PFSK-1 (cell line): ENCODE measurements at regions not wholly inside any gene's neighbourhood (a gene's known extent, or its start where the extent isn't known, plus 50 kb on each side); places are given as distances from the start of the nearest gene placed in this dataset.

Source experiments
- FOXP2 ChIP-seq: optimal IDR thresholded peaks from 2 replicates; pipeline ENCODE3; 2011; ENCODE audit warnings: borderline replicate concordance, control low read depth, inconsistent platforms; ENCODE audit not compliant: insufficient read depth; ENCODE audit errors: extremely low read length, extremely low read depth
- POLR2AphosphoS5 ChIP-seq: IDR thresholded peaks from 2 replicates; pipeline ENCODE4 v1.6.1; 2012; ENCODE audit warnings: low read depth, mild to moderate bottlenecking, control low read depth, low read length, moderate library complexity
- SIN3A ChIP-seq: IDR thresholded peaks from 2 replicates; pipeline ENCODE4 v1.6.1; 2012; ENCODE audit warnings: mild to moderate bottlenecking, low read length, moderate library complexity, borderline replicate concordance; ENCODE audit not compliant: insufficient read depth
- TAF1 ChIP-seq: IDR thresholded peaks from 2 replicates; pipeline ENCODE4 v1.6.1; 2012; ENCODE audit warnings: low read length, control low read depth, borderline replicate concordance; ENCODE audit not compliant: insufficient read depth
- TF ChIP-seq, protein P1 (sequence below), 2 experiments: IDR thresholded peaks; 2 replicates each; pipeline versions ENCODE4 v1.6.1 to v1.8.0; 2011 to 2012; ENCODE audit warnings: low read depth in 2 of 2, low read length in 2 of 2, control low read depth in 1 of 2, inconsistent platforms in 1 of 2, mild to moderate bottlenecking in 1 of 2, moderate library complexity in 1 of 2; ENCODE audit not compliant: insufficient read depth in 1 of 2

DNA sequence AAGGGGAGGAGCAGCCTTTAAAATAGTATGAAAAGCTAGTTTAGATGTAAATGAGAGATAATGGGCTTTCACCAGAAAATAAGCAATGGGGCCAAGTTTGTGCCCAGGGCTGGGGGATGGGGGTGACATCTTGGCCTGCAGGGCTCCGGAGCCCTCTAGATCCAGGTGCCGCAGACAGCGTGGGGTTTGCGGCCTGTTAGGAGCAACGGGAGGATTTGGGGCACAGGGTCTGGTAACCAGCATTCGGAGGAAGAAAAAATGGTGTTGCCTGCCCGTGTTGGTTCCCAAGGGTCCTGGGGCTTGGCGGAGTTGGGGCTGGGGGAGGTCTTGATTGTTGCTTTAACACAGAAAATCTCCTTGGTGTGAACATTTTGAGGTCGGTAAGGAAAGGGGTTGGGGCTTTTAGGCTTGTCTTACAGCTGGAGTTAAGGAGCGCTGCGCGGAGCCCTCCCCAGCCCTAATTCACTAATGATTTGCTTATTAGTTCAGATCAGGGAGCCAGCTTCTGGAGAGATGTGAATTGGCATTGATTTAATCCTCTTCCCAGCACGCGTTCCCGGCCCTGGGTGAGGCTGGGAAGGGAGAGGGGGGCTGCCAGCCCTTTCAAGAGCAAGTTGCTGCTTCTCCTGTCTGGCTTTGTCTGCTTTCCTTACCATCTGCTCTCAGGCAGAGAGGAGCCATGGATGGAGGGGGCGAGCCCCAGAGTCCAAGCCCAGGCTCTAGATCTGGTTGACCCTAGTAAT lies 443.4 kb downstream of the BCOR start:
- no peak for TF ChIP-seq POLR2AphosphoS5
- TF ChIP-seq, protein P1, sequence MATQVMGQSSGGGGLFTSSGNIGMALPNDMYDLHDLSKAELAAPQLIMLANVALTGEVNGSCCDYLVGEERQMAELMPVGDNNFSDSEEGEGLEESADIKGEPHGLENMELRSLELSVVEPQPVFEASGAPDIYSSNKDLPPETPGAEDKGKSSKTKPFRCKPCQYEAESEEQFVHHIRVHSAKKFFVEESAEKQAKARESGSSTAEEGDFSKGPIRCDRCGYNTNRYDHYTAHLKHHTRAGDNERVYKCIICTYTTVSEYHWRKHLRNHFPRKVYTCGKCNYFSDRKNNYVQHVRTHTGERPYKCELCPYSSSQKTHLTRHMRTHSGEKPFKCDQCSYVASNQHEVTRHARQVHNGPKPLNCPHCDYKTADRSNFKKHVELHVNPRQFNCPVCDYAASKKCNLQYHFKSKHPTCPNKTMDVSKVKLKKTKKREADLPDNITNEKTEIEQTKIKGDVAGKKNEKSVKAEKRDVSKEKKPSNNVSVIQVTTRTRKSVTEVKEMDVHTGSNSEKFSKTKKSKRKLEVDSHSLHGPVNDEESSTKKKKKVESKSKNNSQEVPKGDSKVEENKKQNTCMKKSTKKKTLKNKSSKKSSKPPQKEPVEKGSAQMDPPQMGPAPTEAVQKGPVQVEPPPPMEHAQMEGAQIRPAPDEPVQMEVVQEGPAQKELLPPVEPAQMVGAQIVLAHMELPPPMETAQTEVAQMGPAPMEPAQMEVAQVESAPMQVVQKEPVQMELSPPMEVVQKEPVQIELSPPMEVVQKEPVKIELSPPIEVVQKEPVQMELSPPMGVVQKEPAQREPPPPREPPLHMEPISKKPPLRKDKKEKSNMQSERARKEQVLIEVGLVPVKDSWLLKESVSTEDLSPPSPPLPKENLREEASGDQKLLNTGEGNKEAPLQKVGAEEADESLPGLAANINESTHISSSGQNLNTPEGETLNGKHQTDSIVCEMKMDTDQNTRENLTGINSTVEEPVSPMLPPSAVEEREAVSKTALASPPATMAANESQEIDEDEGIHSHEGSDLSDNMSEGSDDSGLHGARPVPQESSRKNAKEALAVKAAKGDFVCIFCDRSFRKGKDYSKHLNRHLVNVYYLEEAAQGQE (IDR thresholded peaks at IDR 0.05; ENCODE audit: insufficient read depth in 1 of 2, low read depth in 2 of 2, low read length in 2 of 2), result no peak
- no peak for TF ChIP-seq TAF1
- TF ChIP-seq FOXP2, result no peak
- TF ChIP-seq SIN3A, result no peak

GRCh38 chrX:39654952-39655351 lies 442.8 kb downstream of the BCOR start:
- TF ChIP-seq TAF1 (no peak), POLR2AphosphoS5 (no peak), FOXP2 (no peak), SIN3A (no peak)
- TF ChIP-seq, protein P1 (IDR thresholded peaks at IDR 0.05; ENCODE audit: insufficient read depth in 1 of 2, low read depth in 2 of 2, low read length in 2 of 2), result no peak

DNA sequence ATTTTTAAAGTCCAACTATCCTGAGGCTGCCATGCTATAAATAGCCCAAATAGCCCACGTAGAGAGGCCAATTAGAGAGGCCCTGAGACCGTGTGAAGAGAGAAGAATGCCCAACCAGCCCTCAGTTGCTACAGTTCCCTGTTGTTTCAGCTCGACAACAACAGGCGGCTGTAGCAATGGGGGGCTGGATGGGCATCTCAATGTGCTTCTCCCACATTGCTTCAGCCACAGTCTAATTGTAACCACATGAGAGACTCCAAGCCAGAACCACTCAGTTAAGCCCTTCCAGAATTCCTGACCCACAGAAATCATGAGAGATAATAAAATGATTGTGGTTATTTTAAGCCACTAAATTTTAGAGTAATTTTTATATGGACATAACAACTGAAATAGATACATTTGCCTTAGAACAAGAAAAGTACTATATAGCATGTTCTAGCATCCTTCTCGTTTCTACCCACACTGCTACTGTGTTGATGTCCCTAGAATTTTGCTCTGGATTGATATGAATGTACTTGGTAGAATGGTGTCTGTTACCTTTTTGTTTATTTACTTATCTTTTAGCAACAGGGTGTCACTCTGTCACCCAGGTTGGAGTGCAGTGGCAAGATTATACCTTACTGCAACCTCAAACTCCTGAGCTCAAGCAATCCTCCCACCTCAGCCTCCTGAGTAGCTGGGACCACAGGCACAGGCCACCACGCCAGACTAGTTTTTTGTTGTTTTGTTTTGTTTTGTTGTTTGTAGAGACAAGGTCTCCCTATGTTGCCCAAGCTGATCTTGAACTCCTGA lies 436.4 kb downstream of the BCOR start:
- TF ChIP-seq FOXP2 (no peak), SIN3A (no peak), POLR2AphosphoS5 (no peak), TAF1 (no peak)
- TF ChIP-seq, protein P1 (IDR thresholded peaks at IDR 0.05; ENCODE audit: insufficient read depth in 1 of 2, low read depth in 2 of 2, low read length in 2 of 2), result no peak

- TF ChIP-seq SIN3A (no peak), POLR2AphosphoS5 (no peak), TAF1 (no peak), FOXP2 (no peak)
- TF ChIP-seq, protein P1 (IDR thresholded peaks at IDR 0.05; ENCODE audit: insufficient read depth in 1 of 2, low read depth in 2 of 2, low read length in 2 of 2), result no peak
Observed at GRCh38 chrX:39665830-39666518, 431.8 kb downstream of the BCOR start.
